Gastrocnemius medialis (tissue), 4 donors: ENCODE measurements at regions not wholly inside any gene's neighbourhood (a gene's known extent, or its start where the extent isn't known, plus 50 kb on each side); places are given as distances from the start of the nearest gene placed in this dataset.

Source experiments
- CTCF ChIP-seq, 5 experiments: fragments of 450-650 bp in 3 of 5; fragments of 200-600 bp in 2 of 5; sonication (generic) in 2 of 5; IDR thresholded peaks in 4 of 5; conservative IDR thresholded peaks in 1 of 5; 1 replicate in 4 of 5; 2 replicates in 1 of 5; pipeline ENCODE4 v1.5.1; 2016 to 2019; ENCODE audit warnings: antibody characterized with exemption in 5 of 5, mild to moderate bottlenecking in 3 of 5, moderate library complexity in 3 of 5
- POLR2A ChIP-seq, 2 donors: fragments of 450-650 bp; IDR thresholded peaks; one replicate each; pipeline ENCODE4 v1.6.1; 2017; ENCODE audit warnings: antibody characterized with exemption in 2 of 2, mild to moderate bottlenecking in 2 of 2, moderate library complexity in 2 of 2

- TF ChIP-seq CTCF (IDR thresholded peaks at IDR 0.05 in 4 of 5, conservative IDR thresholded peaks at IDR 0.05 in 1 of 5), result no peak
- TF ChIP-seq POLR2A (IDR thresholded peaks at IDR 0.05), result no peak
Measured at GRCh38 chr20:22321191-22321590, 263.2 kb downstream of the FOXA2 start.
